Right lobe of liver (tissue), 4 donors: ENCODE measurements at regions not wholly inside any gene's neighbourhood (a gene's known extent, or its start where the extent isn't known, plus 50 kb on each side); places are given as distances from the start of the nearest gene placed in this dataset.

Experiments
- POLR2A ChIP-seq: fragments of 450-650 bp; IDR thresholded peaks from one replicate; pipeline ENCODE4 v1.6.1; 2017; ENCODE audit warnings: antibody characterized with exemption, mild to moderate bottlenecking
- TF ChIP-seq, protein P1 (sequence below), 4 donors: fragments of 200-600 bp in 3 of 4; fragments of 450-650 bp in 1 of 4; IDR thresholded peaks; one replicate each; pipeline versions ENCODE4 v1.5.1 to v1.8.0; 2016 to 2022; ENCODE audit warnings: antibody characterized with exemption in 4 of 4, mild to moderate bottlenecking in 2 of 4
- donor health status: DM: no; HTN: no; CAD: no.
- donor health status: DM: no; HTN: no; CAD: no.
- donor health status: DM: no; HTN: yes; CAD: no.

DNA sequence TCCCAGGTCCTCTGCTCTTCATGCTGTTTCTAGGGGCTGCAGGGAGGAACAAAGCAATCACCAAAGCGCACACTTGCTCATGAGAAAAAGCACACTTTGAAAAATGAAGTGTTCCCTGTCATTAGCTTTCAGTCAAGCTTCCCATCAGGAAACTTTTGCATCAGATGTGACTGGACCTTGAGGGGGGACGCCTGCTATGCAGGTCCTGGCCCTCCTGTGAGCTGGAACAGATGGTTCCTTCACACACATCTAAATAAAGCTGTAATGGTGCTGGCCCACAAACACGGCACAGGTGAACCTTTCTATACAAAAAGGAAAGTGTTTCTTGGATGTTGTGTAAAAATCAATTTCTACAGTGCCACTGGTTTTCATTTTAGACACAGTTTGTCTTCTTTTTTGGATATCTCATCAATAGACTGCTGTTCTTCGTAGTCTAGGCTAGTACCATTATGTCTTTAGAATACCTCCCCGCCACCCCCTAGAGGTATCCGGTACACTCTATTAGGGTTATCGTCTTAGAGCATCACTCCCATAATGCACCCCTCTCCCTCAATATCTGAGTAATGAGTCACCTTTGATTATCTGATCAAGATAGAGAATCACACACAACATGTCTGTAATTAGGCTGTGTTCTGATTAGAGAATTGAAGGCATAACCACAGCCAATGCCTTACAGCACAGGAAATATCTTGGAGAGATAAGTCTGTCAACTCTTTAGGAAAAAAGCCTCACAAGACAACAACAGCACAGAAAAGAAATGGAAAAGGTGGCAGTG lies 266.3 kb downstream of the TLR4 start:
- TF ChIP-seq, protein P1, sequence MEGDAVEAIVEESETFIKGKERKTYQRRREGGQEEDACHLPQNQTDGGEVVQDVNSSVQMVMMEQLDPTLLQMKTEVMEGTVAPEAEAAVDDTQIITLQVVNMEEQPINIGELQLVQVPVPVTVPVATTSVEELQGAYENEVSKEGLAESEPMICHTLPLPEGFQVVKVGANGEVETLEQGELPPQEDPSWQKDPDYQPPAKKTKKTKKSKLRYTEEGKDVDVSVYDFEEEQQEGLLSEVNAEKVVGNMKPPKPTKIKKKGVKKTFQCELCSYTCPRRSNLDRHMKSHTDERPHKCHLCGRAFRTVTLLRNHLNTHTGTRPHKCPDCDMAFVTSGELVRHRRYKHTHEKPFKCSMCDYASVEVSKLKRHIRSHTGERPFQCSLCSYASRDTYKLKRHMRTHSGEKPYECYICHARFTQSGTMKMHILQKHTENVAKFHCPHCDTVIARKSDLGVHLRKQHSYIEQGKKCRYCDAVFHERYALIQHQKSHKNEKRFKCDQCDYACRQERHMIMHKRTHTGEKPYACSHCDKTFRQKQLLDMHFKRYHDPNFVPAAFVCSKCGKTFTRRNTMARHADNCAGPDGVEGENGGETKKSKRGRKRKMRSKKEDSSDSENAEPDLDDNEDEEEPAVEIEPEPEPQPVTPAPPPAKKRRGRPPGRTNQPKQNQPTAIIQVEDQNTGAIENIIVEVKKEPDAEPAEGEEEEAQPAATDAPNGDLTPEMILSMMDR (IDR thresholded peaks at IDR 0.05), result no peak
- TF ChIP-seq POLR2A, result no peak
